ENCODE measurements at regions not wholly inside any gene's neighbourhood (a gene's known extent, or its start where the extent isn't known, plus 50 kb on each side); places are given as distances from the start of the nearest gene placed in this dataset.
"Not testable (repeated sequence)": the region's sequence is repeated elsewhere in the genome, so short reads cannot be mapped to it uniquely, and the experiment has no call there.

GRCh38 chr6:26234421-26235301, 130.3 kb upstream of the BTN3A2 start:
- peak; percentile 94 for DNase-seq (ENCODE audit: extremely low read depth, low read depth)
- TF ChIP-seq CTCF (IDR thresholded peaks at IDR 0.05; ENCODE audit: low read depth, low read length, missing control alignments): no peak
- peak overlapping the region; percentile 61 for H3K4me3 ChIP-seq (replicated peaks; ENCODE audit: low read depth, low read length)

GRCh38 chr6:26235302-26235670, 129.7 kb upstream of the BTN3A2 start:
- TF ChIP-seq CTCF (IDR thresholded peaks at IDR 0.05; ENCODE audit: low read depth, low read length, missing control alignments): no peak
- peak overlapping the region; percentile 61 for H3K4me3 ChIP-seq (replicated peaks; ENCODE audit: low read depth, low read length)

GRCh38 chr6:26239415-26239814, 125.6 kb upstream of the BTN3A2 start:
- not testable (repeated sequence) for DNase-seq (ENCODE audit: extremely low read depth, low read depth); H3K4me3 ChIP-seq (replicated peaks; ENCODE audit: low read depth, low read length)

More at GRCh38 chr6:26235302-26235670, 129.7 kb upstream of the BTN3A2 start:
- DNase-seq (ENCODE audit: extremely low read depth, low read depth): no peak

GRCh38 chr6:26240157-26241032, 124.6 kb upstream of the BTN3A2 start:
- DNase-seq (ENCODE audit: extremely low read depth, low read depth): peak; percentile 95
- no peak for TF ChIP-seq CTCF (IDR thresholded peaks at IDR 0.05; ENCODE audit: low read depth, low read length, missing control alignments)
- peak overlapping the region; percentile 46 for H3K4me3 ChIP-seq (replicated peaks; ENCODE audit: low read depth, low read length)

- TF ChIP-seq CTCF (IDR thresholded peaks at IDR 0.05; ENCODE audit: low read depth, low read length, missing control alignments): no peak
- peak overlapping the region; percentile 46 for H3K4me3 ChIP-seq (replicated peaks; ENCODE audit: low read depth, low read length)
- no peak for DNase-seq (ENCODE audit: extremely low read depth, low read depth)
Observed at GRCh38 chr6:26241033-26241895, 123.7 kb upstream of the BTN3A2 start.

GRCh38 chr6:26243132-26243531, 121.9 kb upstream of the BTN3A2 start:
- DNase-seq (ENCODE audit: extremely low read depth, low read depth): no peak
- H3K4me3 ChIP-seq (replicated peaks; ENCODE audit: low read depth, low read length): no peak overlapping the region
- TF ChIP-seq CTCF (IDR thresholded peaks at IDR 0.05; ENCODE audit: low read depth, low read length, missing control alignments): no peak
